AG04450 (cell line): ENCODE measurements at regions not wholly inside any gene's neighbourhood (a gene's known extent, or its start where the extent isn't known, plus 50 kb on each side); places are given as distances from the start of the nearest gene placed in this dataset.

Experiments
- CTCF ChIA-PET: fragments of 300-600, 350-600 bp; formaldehyde crosslinking; extraction: SDS; loops from one replicate; lab custom pipeline; 2022; ENCODE audit warnings: antibody characterized with exemption, inconsistent platforms; lab: Charles Lee
- POLR2A ChIA-PET: fragments of 350-600 bp; formaldehyde crosslinking; extraction: SDS; loops from one replicate; lab custom pipeline; 2021; ENCODE audit warnings: antibody characterized with exemption, inconsistent platforms; lab: Yijun Ruan, JAX
- DNase-seq: peaks from one replicate; pipeline ENCODE4 v3.0.0-alpha.2; 2011; ENCODE audit warnings: low read depth, low spot score
- H3K27ac ChIP-seq: one replicate; pipeline ENCODE4 v1.5.1; 2012; ENCODE audit warnings: low read depth, low read length, control low read depth
- H3K27me3 ChIP-seq: one replicate; pipeline ENCODE4 v1.6.0; 2012; ENCODE audit warnings: low read length; ENCODE audit not compliant: control insufficient read depth, insufficient read depth
- H3K4me3 ChIP-seq: 2 replicates; pipeline ENCODE4 v1.5.1; 2011; ENCODE audit warnings: mild to moderate bottlenecking, low read depth, low read length, control low read depth
- H3K9me3 ChIP-seq: 2 replicates; pipeline ENCODE4 v1.5.1; 2012; ENCODE audit warnings: low read length; ENCODE audit not compliant: control insufficient read depth, insufficient read depth
- CTCF ChIP-seq: IDR thresholded peaks from 2 replicates; pipeline ENCODE4 v1.5.1; 2011; ENCODE audit warnings: low read depth, low read length, control low read depth, inconsistent platforms

- Histone ChIP-seq H3K9me3 (no peaks in the 10 kb centered on the region), H3K4me3 (no peak overlapping the region), H3K27me3 (no peaks in the 10 kb centered on the region), H3K27ac (no peak overlapping the region)
- DNase-seq = no peak
- TF ChIP-seq CTCF = no peak
- CTCF ChIA-PET = no interaction called here
- POLR2A ChIA-PET = no interaction called here
Measured at GRCh38 chr7:18194616-18195015, 167.0 kb upstream of the PRPS1L1 start.

GRCh38 chr7:18196638-18197037, 169.0 kb upstream of the PRPS1L1 start:
- POLR2A ChIA-PET = no interaction called here
- H3K27me3 ChIP-seq = no peaks in the 10 kb centered on the region
- TF ChIP-seq CTCF = no peak
- no peak overlapping the region for H3K27ac ChIP-seq
- CTCF ChIA-PET = no interaction called here
- H3K4me3 ChIP-seq = no peak overlapping the region
- DNase-seq = no peak
- no peaks in the 10 kb centered on the region for H3K9me3 ChIP-seq

- Histone ChIP-seq H3K27ac (no peak overlapping the region), H3K4me3 (no peak overlapping the region), H3K27me3 (no peaks in the 10 kb centered on the region), H3K9me3 (no peaks in the 10 kb centered on the region)
- no peak for DNase-seq
- ChIA-PET CTCF (no interaction called here), POLR2A (no interaction called here)
- no peak for TF ChIP-seq CTCF
Measured at GRCh38 chr7:18198868-18199267, 171.2 kb upstream of the PRPS1L1 start.

GRCh38 chr7:18200266-18200665, 172.6 kb upstream of the PRPS1L1 start:
- Histone ChIP-seq H3K9me3 (no peaks in the 10 kb centered on the region), H3K27me3 (no peaks in the 10 kb centered on the region), H3K27ac (no peak overlapping the region), H3K4me3 (no peak overlapping the region)
- DNase-seq = no peak
- no peak for TF ChIP-seq CTCF
- POLR2A ChIA-PET = no interaction called here
- CTCF ChIA-PET = interaction anchor here (0.5 kb wide), 1 partner anchor 230 kb away, joined by 3 read pairs; no protein-coding TSS in a partner anchor

- no peak overlapping the region for H3K4me3 ChIP-seq
- ChIA-PET CTCF (interaction anchor here (0.5 kb wide), 1 partner anchor 231 kb away, joined by 3 read pairs; no protein-coding TSS in a partner anchor), POLR2A (no interaction called here)
- no peak for DNase-seq
- H3K27ac ChIP-seq = no peak overlapping the region
- H3K9me3 ChIP-seq = no peaks in the 10 kb centered on the region
- H3K27me3 ChIP-seq = no peaks in the 10 kb centered on the region
- TF ChIP-seq CTCF = no peak
Measured at GRCh38 chr7:18200855-18201254, 173.2 kb upstream of the PRPS1L1 start.
